ENCODE measurements at regions not wholly inside any gene's neighbourhood (a gene's known extent, or its start where the extent isn't known, plus 50 kb on each side); places are given as distances from the start of the nearest gene placed in this dataset.

DNA sequence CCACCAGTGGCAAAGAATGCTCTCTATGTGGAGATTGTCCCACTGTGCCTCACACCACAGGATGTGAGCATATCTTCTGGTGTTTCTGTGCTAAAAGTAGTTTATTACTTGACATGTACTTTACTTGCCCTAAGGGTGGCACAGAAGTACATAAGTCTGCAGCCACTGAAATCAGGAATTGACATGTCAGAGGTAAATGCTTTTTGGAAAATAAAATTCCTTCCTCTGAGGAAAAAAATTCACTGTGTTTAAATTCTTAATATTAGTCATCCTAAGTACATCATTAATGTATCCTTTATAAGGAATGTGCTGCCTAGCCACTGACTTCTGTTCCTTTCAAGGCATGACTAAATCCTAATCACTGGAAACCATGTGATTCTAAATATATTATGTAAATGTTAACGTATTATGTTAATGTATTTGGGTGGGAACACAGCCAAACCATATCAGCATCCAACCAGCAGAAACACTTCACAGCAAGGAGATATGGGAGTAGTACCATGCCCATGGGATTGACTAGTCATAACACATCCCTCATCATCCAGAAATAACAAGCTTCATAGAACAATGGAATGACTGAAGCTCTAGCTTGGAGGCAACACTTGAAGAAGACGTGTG, 239.7 kb upstream of the PPFIA2 start:
- Histone ChIP-seq H3K27me3 (ENCODE audit: insufficient read depth, low read length) (no peaks in the 10 kb centered on the region), H3K36me3 (ENCODE audit: insufficient read depth, low read length) (no peaks in the 10 kb centered on the region), H3K9ac (ENCODE audit: low read depth, low read length) (no peak overlapping the region), H3K4me1 (ENCODE audit: insufficient read depth, low read length) (no peaks in the 10 kb centered on the region), H3K27ac (ENCODE audit: low read depth, low read length) (no peak overlapping the region), H3K4me3 (ENCODE audit: low read length) (no peak overlapping the region), H3K9me3 (ENCODE audit: insufficient read depth, low read depth, low read length) (0 out of 2 replicates have a peak, but pooled peaks cover 3% of the 10 kb centered on the region)
- WGBS = 95% methylated on average over 1 of the region's 2 CpGs

GRCh38 chr12:81992461-81992860, 233.3 kb upstream of the PPFIA2 start:
- Histone ChIP-seq H3K36me3 (ENCODE audit: insufficient read depth, low read length) (no peaks in the 10 kb centered on the region), H3K9ac (ENCODE audit: low read depth, low read length) (no peak overlapping the region), H3K4me1 (ENCODE audit: insufficient read depth, low read length) (peaks cover 9% of the 10 kb centered on the region; the same call in 1 of the 2 replicates), H3K27me3 (ENCODE audit: insufficient read depth, low read length) (no peaks in the 10 kb centered on the region), H3K9me3 (ENCODE audit: insufficient read depth, low read depth, low read length) (0 out of 2 replicates have a peak, but pooled peaks cover 3% of the 10 kb centered on the region), H3K27ac (ENCODE audit: low read depth, low read length) (no peak overlapping the region), H3K4me3 (ENCODE audit: low read length) (no peak overlapping the region)
- 52% methylated on average over 2 of the region's 2 CpGs for WGBS

DNA sequence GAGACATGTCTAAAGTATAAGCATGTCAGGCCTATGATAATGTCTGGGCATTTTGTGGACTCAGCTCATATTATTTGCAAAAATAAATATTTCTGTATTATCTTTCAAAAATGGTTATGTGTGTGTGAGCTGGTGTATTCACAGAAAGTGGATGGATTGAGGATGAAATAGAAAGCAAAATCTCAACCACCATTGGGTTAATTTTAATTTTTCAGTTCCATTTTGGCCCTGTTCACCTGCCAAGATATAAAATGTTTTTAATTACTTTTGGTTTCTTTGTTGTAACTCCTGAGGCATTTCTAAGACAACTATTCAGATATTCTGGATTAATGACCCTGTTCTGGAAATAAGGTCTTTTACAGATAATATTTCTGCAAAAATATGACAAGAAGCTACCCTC, 232.7 kb upstream of the PPFIA2 start:
- H3K27me3 ChIP-seq (ENCODE audit: insufficient read depth, low read length) = no peaks in the 10 kb centered on the region
- H3K9me3 ChIP-seq (ENCODE audit: insufficient read depth, low read depth, low read length) = 0 out of 2 replicates have a peak, but pooled peaks cover under 1% of the 10 kb centered on the region
- peaks cover 9% of the 10 kb centered on the region; the same call in 1 of the 2 replicates for H3K4me1 ChIP-seq (ENCODE audit: insufficient read depth, low read length)
- no peaks in the 10 kb centered on the region for H3K36me3 ChIP-seq (ENCODE audit: insufficient read depth, low read length)
- H3K9ac ChIP-seq (ENCODE audit: low read depth, low read length) = no peak overlapping the region
- H3K27ac ChIP-seq (ENCODE audit: low read depth, low read length) = no peak overlapping the region
- no peak overlapping the region for H3K4me3 ChIP-seq (ENCODE audit: low read length)

DNA sequence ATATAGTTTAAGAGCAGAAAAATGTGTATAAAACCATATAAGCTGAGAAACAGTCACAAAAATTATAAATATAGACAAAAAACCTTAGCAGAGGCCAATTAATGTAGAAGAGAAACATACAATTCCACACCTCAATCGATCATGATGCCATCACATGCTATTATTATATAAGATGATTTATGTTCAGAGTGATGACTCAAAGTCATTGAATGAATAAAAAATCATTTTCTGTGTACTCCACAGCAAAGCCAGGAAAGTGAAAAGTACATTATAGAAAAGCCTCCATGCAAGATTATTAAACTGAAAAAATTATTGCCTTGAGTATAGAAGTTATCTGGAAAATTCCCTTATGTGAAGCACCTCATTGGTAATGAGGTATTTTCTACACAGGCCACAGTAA, 229.2 kb upstream of the PPFIA2 start:
- no peak overlapping the region for H3K4me3 ChIP-seq (ENCODE audit: low read length)
- WGBS = no CpG with 5 or more reads among the region's 1 CpG
- H3K4me1 ChIP-seq (ENCODE audit: insufficient read depth, low read length) = peaks cover 9% of the 10 kb centered on the region; the same call in 1 of the 2 replicates
- H3K9ac ChIP-seq (ENCODE audit: low read depth, low read length) = no peak overlapping the region
- H3K9me3 ChIP-seq (ENCODE audit: insufficient read depth, low read depth, low read length) = no peaks in the 10 kb centered on the region
- H3K36me3 ChIP-seq (ENCODE audit: insufficient read depth, low read length) = no peaks in the 10 kb centered on the region
- H3K27ac ChIP-seq (ENCODE audit: low read depth, low read length) = no peak overlapping the region
- no peaks in the 10 kb centered on the region for H3K27me3 ChIP-seq (ENCODE audit: insufficient read depth, low read length)

GRCh38 chr12:81987371-81987770, 228.2 kb upstream of the PPFIA2 start:
- 100% methylated on average over 1 of the region's 2 CpGs for WGBS
- no peak overlapping the region for H3K27ac ChIP-seq (ENCODE audit: low read depth, low read length)
- H3K27me3 ChIP-seq (ENCODE audit: insufficient read depth, low read length) = no peaks in the 10 kb centered on the region
- H3K4me1 ChIP-seq (ENCODE audit: insufficient read depth, low read length) = peaks cover 9% of the 10 kb centered on the region; the same call in 1 of the 2 replicates
- no peaks in the 10 kb centered on the region for H3K36me3 ChIP-seq (ENCODE audit: insufficient read depth, low read length)
- no peaks in the 10 kb centered on the region for H3K9me3 ChIP-seq (ENCODE audit: insufficient read depth, low read depth, low read length)
- H3K4me3 ChIP-seq (ENCODE audit: low read length) = no peak overlapping the region
- no peak overlapping the region for H3K9ac ChIP-seq (ENCODE audit: low read depth, low read length)

DNA sequence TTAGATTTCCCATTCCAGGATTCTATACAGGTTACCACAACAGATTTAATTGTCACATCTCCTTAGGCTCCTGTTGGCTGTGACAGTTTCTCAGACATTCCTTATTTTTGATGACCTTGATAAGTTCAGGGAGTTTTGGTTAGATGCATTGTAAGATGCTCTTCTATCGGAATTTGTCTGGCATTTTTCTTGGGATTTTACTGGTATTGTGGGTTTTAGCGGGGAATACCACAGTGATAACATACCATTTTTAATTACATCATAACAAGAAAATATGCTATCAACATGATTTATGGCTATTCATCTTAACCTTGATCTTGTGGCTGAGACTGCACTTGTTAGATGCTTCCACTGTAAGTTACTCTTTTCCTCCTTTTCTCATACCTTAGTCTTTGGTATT, 217.5 kb upstream of the PPFIA2 start:
- Histone ChIP-seq H3K36me3 (ENCODE audit: insufficient read depth, low read length) (no peaks in the 10 kb centered on the region), H3K4me3 (ENCODE audit: low read length) (no peak overlapping the region), H3K27me3 (ENCODE audit: insufficient read depth, low read length) (no peaks in the 10 kb centered on the region), H3K9ac (ENCODE audit: low read depth, low read length) (no peak overlapping the region), H3K27ac (ENCODE audit: low read depth, low read length) (no peak overlapping the region), H3K4me1 (ENCODE audit: insufficient read depth, low read length) (peaks cover 6% of the 10 kb centered on the region; the same call in 1 of the 2 replicates), H3K9me3 (ENCODE audit: insufficient read depth, low read depth, low read length) (no peaks in the 10 kb centered on the region)
- WGBS = 88% methylated on average over 1 of the region's 2 CpGs

DNA sequence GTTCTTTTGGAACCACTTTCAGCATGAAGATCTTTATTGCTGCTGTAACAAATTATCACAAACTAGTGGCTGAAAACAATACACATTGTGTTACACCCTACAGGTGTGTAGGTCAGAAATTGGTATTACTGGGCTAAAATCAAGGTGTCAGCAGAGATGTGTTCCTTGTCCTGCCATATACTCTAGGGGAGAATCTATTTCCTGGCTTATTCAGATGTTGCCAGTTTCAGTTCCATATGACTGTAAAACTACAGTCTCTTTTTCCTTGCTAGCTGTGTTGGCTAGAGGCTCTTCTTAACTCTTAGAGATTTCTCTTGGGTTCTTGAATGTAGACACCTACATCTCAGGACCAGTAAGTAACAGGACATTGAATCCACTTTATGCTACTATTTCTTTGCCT, 215.6 kb upstream of the PPFIA2 start:
- Histone ChIP-seq H3K4me1 (ENCODE audit: insufficient read depth, low read length) (peaks cover 6% of the 10 kb centered on the region; the same call in 1 of the 2 replicates), H3K9me3 (ENCODE audit: insufficient read depth, low read depth, low read length) (no peaks in the 10 kb centered on the region), H3K9ac (ENCODE audit: low read depth, low read length) (no peak overlapping the region), H3K27me3 (ENCODE audit: insufficient read depth, low read length) (no peaks in the 10 kb centered on the region), H3K4me3 (ENCODE audit: low read length) (no peak overlapping the region), H3K36me3 (ENCODE audit: insufficient read depth, low read length) (no peaks in the 10 kb centered on the region), H3K27ac (ENCODE audit: low read depth, low read length) (no peak overlapping the region)

DNA sequence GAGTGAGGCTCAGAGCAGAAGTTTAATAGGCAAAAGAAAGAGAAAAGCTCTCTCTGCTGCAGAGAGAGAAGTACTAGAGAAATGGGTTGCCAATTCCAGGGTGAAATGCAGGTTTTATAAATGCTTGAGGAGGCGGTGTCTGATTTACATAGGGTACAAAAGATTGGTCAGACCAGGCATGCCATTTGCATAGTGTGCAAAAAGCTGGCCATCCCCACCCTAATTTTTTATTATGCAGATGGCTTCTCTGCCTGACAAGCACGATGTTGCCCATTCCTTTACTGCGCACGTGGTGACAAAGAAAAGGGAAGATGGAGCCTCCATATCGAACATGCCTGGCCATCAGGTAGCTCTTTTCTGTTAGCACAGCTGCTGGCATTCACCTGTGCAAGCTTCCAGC, 209.3 kb upstream of the PPFIA2 start:
- Histone ChIP-seq H3K9ac (ENCODE audit: low read depth, low read length) (no peak overlapping the region), H3K36me3 (ENCODE audit: insufficient read depth, low read length) (no peaks in the 10 kb centered on the region), H3K4me1 (ENCODE audit: insufficient read depth, low read length) (no peaks in the 10 kb centered on the region), H3K9me3 (ENCODE audit: insufficient read depth, low read depth, low read length) (no peaks in the 10 kb centered on the region), H3K4me3 (ENCODE audit: low read length) (no peak overlapping the region), H3K27ac (ENCODE audit: low read depth, low read length) (no peak overlapping the region), H3K27me3 (ENCODE audit: insufficient read depth, low read length) (no peaks in the 10 kb centered on the region)
- 84% methylated on average over 5 of the region's 5 CpGs for WGBS

DNA sequence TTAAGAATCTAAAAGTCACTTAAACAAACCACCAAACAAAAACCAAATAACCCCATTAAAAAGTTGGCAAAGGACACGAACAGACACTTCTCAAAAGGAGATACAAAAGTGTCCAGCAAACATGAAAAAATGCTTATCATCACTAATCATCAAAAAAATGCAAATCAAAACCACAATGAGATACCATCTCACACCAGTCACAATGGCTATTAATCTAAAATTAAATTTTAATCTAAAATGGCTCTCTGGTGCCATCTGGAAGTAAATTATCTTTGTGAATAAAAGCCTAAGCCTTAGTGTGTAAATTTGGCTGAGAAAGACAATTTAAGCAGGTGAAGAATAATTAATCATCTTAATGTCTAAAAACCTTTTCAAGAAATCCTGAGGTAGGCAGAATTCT, 204.5 kb upstream of the PPFIA2 start:
- H3K27me3 ChIP-seq (ENCODE audit: insufficient read depth, low read length) = no peaks in the 10 kb centered on the region
- WGBS = 89% methylated on average over 1 of the region's 1 CpG
- H3K9me3 ChIP-seq (ENCODE audit: insufficient read depth, low read depth, low read length) = no peaks in the 10 kb centered on the region
- H3K9ac ChIP-seq (ENCODE audit: low read depth, low read length) = no peak overlapping the region
- H3K27ac ChIP-seq (ENCODE audit: low read depth, low read length) = no peak overlapping the region
- H3K4me3 ChIP-seq (ENCODE audit: low read length) = no peak overlapping the region
- H3K36me3 ChIP-seq (ENCODE audit: insufficient read depth, low read length) = no peaks in the 10 kb centered on the region
- no peaks in the 10 kb centered on the region for H3K4me1 ChIP-seq (ENCODE audit: insufficient read depth, low read length)

- no peaks in the 10 kb centered on the region for H3K27me3 ChIP-seq (ENCODE audit: insufficient read depth, low read length)
- no peak overlapping the region for H3K9ac ChIP-seq (ENCODE audit: low read depth, low read length)
- no peaks in the 10 kb centered on the region for H3K4me1 ChIP-seq (ENCODE audit: insufficient read depth, low read length)
- 97% methylated on average over 7 of the region's 7 CpGs for WGBS
- H3K4me3 ChIP-seq (ENCODE audit: low read length) = no peak overlapping the region
- no peak overlapping the region for H3K27ac ChIP-seq (ENCODE audit: low read depth, low read length)
- H3K36me3 ChIP-seq (ENCODE audit: insufficient read depth, low read length) = no peaks in the 10 kb centered on the region
- no peaks in the 10 kb centered on the region for H3K9me3 ChIP-seq (ENCODE audit: insufficient read depth, low read depth, low read length)
Observed at GRCh38 chr12:81963026-81963425, 203.9 kb upstream of the PPFIA2 start.

DNA sequence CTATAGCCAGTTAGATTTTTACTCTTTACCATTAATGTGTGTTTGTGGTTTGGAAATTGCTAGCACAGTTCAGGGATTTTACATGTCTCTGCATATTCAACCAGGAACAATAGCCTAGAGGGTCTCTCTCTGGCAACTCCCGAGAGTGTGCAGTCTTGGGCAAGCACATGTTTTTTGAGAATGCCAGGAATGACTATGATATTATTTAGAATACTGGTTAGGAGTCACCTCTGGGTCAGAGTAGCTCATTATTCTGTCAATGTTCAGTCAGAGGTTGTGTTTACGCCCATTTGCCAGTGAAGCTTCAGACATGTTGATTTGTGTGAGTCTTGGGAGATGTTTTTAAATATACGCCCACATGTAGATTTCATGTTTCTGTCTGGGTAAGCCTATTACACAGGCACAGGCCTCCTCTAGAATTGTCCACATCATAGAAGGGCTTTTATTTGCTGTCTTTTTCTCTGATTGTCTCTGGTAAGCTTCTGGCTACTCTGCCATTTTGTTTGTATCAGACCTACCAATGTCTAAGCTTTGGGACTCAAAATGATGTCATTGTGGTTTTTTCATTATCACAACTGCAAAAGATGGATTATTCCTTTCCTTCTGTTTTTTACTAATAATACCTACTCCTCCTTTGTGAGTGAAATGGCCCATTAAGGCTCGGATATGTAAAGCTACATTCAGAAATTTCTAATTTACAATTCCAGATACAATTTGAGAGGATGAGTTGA, 203.1 kb upstream of the PPFIA2 start:
- Histone ChIP-seq H3K36me3 (ENCODE audit: insufficient read depth, low read length) (no peaks in the 10 kb centered on the region), H3K4me1 (ENCODE audit: insufficient read depth, low read length) (no peaks in the 10 kb centered on the region), H3K4me3 (ENCODE audit: low read length) (no peak overlapping the region), H3K9ac (ENCODE audit: low read depth, low read length) (no peak overlapping the region), H3K9me3 (ENCODE audit: insufficient read depth, low read depth, low read length) (no peaks in the 10 kb centered on the region), H3K27me3 (ENCODE audit: insufficient read depth, low read length) (no peaks in the 10 kb centered on the region), H3K27ac (ENCODE audit: low read depth, low read length) (no peak overlapping the region)
- 97% methylated on average over 3 of the region's 4 CpGs for WGBS
